Ishikawa (cell line): ENCODE measurements at regions not wholly inside any gene's neighbourhood (a gene's known extent, or its start where the extent isn't known, plus 50 kb on each side); places are given as distances from the start of the nearest gene placed in this dataset.

Experiments used
- CEBPB ChIP-seq: IDR thresholded peaks from 2 replicates; pipeline ENCODE4 v1.6.1; 2012
- CREB1 ChIP-seq: IDR thresholded peaks from 2 replicates; pipeline ENCODE4 v1.6.1; 2012; ENCODE audit warnings: low read depth
- EGR1 ChIP-seq: IDR thresholded peaks from 2 replicates; pipeline ENCODE4 v1.6.1; 2012
- EP300 ChIP-seq: IDR thresholded peaks from 2 replicates; pipeline ENCODE4 v1.6.1; 2012; ENCODE audit warnings: borderline replicate concordance
- NFIC ChIP-seq: IDR thresholded peaks from 2 replicates; pipeline ENCODE4 v1.6.1; 2012
- RAD21 ChIP-seq: IDR thresholded peaks from 2 replicates; pipeline ENCODE4 v1.6.1; 2012; ENCODE audit warnings: low read depth
- TEAD4 ChIP-seq: IDR thresholded peaks from 2 replicates; pipeline ENCODE4 v1.6.1; 2012
- USF1 ChIP-seq: IDR thresholded peaks from 2 replicates; pipeline ENCODE4 v1.6.1; 2012
- ZBTB7A ChIP-seq: IDR thresholded peaks from 2 replicates; pipeline ENCODE4 v1.6.1; 2012; ENCODE audit warnings: low read depth
- TF ChIP-seq, protein P1 (sequence below): IDR thresholded peaks from 2 replicates; pipeline ENCODE4 v1.6.1; 2012
- TF ChIP-seq, protein P2 (sequence below): IDR thresholded peaks from 2 replicates; pipeline ENCODE4 v1.6.1; 2012; ENCODE audit warnings: low read depth, mild to moderate bottlenecking

- TF ChIP-seq RAD21 (no peak), TEAD4 (no peak), CREB1 (no peak), EP300 (no peak), NFIC (no peak), CEBPB (no peak), ZBTB7A (no peak), EGR1 (no peak), USF1 (no peak)
- TF ChIP-seq, protein P1, sequence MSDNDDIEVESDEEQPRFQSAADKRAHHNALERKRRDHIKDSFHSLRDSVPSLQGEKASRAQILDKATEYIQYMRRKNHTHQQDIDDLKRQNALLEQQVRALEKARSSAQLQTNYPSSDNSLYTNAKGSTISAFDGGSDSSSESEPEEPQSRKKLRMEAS: no peak
- TF ChIP-seq, protein P2, sequence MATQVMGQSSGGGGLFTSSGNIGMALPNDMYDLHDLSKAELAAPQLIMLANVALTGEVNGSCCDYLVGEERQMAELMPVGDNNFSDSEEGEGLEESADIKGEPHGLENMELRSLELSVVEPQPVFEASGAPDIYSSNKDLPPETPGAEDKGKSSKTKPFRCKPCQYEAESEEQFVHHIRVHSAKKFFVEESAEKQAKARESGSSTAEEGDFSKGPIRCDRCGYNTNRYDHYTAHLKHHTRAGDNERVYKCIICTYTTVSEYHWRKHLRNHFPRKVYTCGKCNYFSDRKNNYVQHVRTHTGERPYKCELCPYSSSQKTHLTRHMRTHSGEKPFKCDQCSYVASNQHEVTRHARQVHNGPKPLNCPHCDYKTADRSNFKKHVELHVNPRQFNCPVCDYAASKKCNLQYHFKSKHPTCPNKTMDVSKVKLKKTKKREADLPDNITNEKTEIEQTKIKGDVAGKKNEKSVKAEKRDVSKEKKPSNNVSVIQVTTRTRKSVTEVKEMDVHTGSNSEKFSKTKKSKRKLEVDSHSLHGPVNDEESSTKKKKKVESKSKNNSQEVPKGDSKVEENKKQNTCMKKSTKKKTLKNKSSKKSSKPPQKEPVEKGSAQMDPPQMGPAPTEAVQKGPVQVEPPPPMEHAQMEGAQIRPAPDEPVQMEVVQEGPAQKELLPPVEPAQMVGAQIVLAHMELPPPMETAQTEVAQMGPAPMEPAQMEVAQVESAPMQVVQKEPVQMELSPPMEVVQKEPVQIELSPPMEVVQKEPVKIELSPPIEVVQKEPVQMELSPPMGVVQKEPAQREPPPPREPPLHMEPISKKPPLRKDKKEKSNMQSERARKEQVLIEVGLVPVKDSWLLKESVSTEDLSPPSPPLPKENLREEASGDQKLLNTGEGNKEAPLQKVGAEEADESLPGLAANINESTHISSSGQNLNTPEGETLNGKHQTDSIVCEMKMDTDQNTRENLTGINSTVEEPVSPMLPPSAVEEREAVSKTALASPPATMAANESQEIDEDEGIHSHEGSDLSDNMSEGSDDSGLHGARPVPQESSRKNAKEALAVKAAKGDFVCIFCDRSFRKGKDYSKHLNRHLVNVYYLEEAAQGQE: no peak
Observed at GRCh38 chr10:44016589-44017482, 368.1 kb downstream of the CXCL12 start.
